ENCODE measurements at regions not wholly inside any gene's neighbourhood (a gene's known extent, or its start where the extent isn't known, plus 50 kb on each side); places are given as distances from the start of the nearest gene placed in this dataset.

GRCh38 chr1:193787061-193787460, 600.6 kb upstream of the B3GALT2 start:
- Histone ChIP-seq H3K9me3 (no peaks in the 10 kb centered on the region), H3K4me3 (no peak overlapping the region), H3K27ac (no peak overlapping the region), H3K4me2 (no peak overlapping the region), H3K4me1 (no peaks in the 10 kb centered on the region)
- DNase-seq (ENCODE audit: low read depth in 1 of 2, low spot score in 1 of 2) (no peak), ATAC-seq (no peak), FAIRE-seq (no peak)
- TF ChIP-seq RCOR1 (IDR thresholded peaks at IDR 0.05; ENCODE audit: low read depth, low read length) (no peak), BHLHE40 (IDR thresholded peaks at IDR 0.05; ENCODE audit: low read depth, low read length) (no peak), E2F6 (IDR thresholded peaks at IDR 0.05; ENCODE audit: borderline replicate concordance, low read depth) (no peak), GATA3 (IDR thresholded peaks at IDR 0.05; ENCODE audit: borderline replicate concordance) (no peak), JUN (IDR thresholded peaks at IDR 0.05) (no peak), NR3C1 (IDR thresholded peaks at IDR 0.05) (no peak), ESRRA (IDR thresholded peaks at IDR 0.05; ENCODE audit: borderline replicate concordance, low read length) (no peak), EHMT2 (IDR thresholded peaks at IDR 0.05; ENCODE audit: low read depth) (no peak), BCL3 (IDR thresholded peaks at IDR 0.05) (no peak), MAX (IDR thresholded peaks at IDR 0.05) (no peak), ZNF302 (CRISPR knock-in tag; IDR thresholded peaks at IDR 0.05) (no peak), MAZ (IDR thresholded peaks at IDR 0.05; ENCODE audit: borderline replicate concordance, low read depth, low read length) (no peak), FOSB (CRISPR knock-in tag; IDR thresholded peaks at IDR 0.05) (no peak), FOXS1 (CRISPR knock-in tag; IDR thresholded peaks at IDR 0.05) (no peak), TFCP2L1 (CRISPR knock-in tag; IDR thresholded peaks at IDR 0.05) (no peak), HMGXB4 (CRISPR knock-in tag; IDR thresholded peaks at IDR 0.05; ENCODE audit: borderline replicate concordance) (no peak), POLR2AphosphoS2 (conservative IDR thresholded peaks at IDR 0.05; ENCODE audit: low read length) (no peak), KDM5A (IDR thresholded peaks at IDR 0.05) (no peak), NPAS2 (CRISPR knock-in tag; IDR thresholded peaks at IDR 0.05; ENCODE audit: borderline replicate concordance) (no peak), PHF8 (IDR thresholded peaks at IDR 0.05; ENCODE audit: borderline replicate concordance, low read depth) (no peak)
- ChIA-PET POLR2A (no interaction called here), CTCF (no interaction called here)
- 22% methylated on average over 2 of the region's 2 CpGs for WGBS (ENCODE audit: missing lambda C conversion rate)

- FAIRE-seq = no peak
- POLR2A ChIA-PET = no interaction called here
- H3K9me3 ChIP-seq = no peaks in the 10 kb centered on the region
These were observed 599.5 kb upstream of the B3GALT2 start for GRCh38 chr1:193785850-193786420.

More at GRCh38 chr1:193785850-193786420, 599.5 kb upstream of the B3GALT2 start:
- WGBS (ENCODE audit: missing lambda C conversion rate) = 91% methylated on average over 3 of the region's 3 CpGs
- Histone ChIP-seq H3K4me2 (no peak overlapping the region), H3K27ac (no peak overlapping the region), H3K4me3 (no peak overlapping the region), H3K4me1 (no peaks in the 10 kb centered on the region)
- ATAC-seq (no peak), DNase-seq (ENCODE audit: low read depth in 1 of 2, low spot score in 1 of 2) (no peak)
- TF ChIP-seq REST (IDR thresholded peaks at IDR 0.05) (no peak), CHD2 (IDR thresholded peaks at IDR 0.05; ENCODE audit: low read length, partially characterized antibody) (no peak), RARB (CRISPR knock-in tag; IDR thresholded peaks at IDR 0.05) (no peak), POLR2A (IDR thresholded peaks at IDR 0.05; ENCODE audit: low read length) (no peak), FOSL2 (IDR thresholded peaks at IDR 0.05) (no peak), FOSL2 (CRISPR knock-in tag; IDR thresholded peaks at IDR 0.05) (no peak), HEYL (CRISPR knock-in tag; IDR thresholded peaks at IDR 0.05) (no peak), MAFK (IDR thresholded peaks at IDR 0.05; ENCODE audit: partially characterized antibody) (no peak), MAX (IDR thresholded peaks at IDR 0.05) (no peak), NFE2L2 (conservative IDR thresholded peaks at IDR 0.05; ENCODE audit: low read length) (no peak), JUNB (IDR thresholded peaks at IDR 0.05) (no peak)
- CTCF ChIA-PET = no interaction called here

Measured in A549 (cell line).